ENCODE measurements at regions not wholly inside any gene's neighbourhood (a gene's known extent, or its start where the extent isn't known, plus 50 kb on each side); places are given as distances from the start of the nearest gene placed in this dataset.
"Not testable (repeated sequence)": the region's sequence is repeated elsewhere in the genome, so short reads cannot be mapped to it uniquely, and the experiment has no call there.

DNA sequence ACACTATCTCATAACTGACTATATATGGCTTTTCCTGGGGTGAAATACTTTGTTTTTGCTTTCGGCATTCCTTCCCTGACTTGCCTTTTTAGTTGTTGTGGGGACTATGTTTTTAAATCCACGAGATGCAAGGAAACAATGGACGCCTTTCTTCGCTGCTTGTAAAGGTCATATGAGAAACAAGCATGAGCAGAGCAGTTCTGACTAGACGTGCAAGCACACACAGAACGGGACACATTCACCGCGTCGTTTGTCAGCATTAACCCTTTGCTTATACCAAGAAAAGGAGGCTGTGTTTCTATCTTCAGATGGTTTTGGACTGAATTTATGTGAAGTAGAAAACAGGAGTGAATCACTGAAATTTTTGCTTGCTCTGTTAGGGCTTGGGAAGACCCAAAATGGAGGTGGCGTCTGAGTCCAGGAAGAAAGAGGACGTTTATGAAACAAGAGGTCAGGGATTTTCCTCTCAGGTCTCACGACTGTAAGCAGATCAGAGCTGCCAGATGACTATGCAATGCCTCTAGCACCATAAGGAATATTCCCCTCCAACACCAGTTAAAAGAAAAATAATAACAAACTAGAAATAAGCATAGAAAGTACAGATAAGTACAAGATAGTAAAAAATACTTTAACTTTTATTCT lies 358.9 kb downstream of the DLEU7 start:
- Histone ChIP-seq H3K9me3 (no peaks in the 10 kb centered on the region), H3K4me1 (no peaks in the 10 kb centered on the region), H3K36me3 (no peaks in the 10 kb centered on the region), H3K4me3 (no peak overlapping the region), H3K27ac (no peak overlapping the region), H3K27me3 (no peaks in the 10 kb centered on the region)
- no peak for ATAC-seq
- DNase-seq = no peak
- WGBS (ENCODE audit: insufficient coverage, low coverage, low lambda C conversion rate, missing lambda C conversion rate) = 58% methylated on average over 12 of the region's 12 CpGs
- intact Hi-C loops (cut with DNase I) = no loop called here
- TF ChIP-seq POLR2A (IDR thresholded peaks at IDR 0.05) (no peak), CTCF (IDR thresholded peaks at IDR 0.05) (no peak)

DNA sequence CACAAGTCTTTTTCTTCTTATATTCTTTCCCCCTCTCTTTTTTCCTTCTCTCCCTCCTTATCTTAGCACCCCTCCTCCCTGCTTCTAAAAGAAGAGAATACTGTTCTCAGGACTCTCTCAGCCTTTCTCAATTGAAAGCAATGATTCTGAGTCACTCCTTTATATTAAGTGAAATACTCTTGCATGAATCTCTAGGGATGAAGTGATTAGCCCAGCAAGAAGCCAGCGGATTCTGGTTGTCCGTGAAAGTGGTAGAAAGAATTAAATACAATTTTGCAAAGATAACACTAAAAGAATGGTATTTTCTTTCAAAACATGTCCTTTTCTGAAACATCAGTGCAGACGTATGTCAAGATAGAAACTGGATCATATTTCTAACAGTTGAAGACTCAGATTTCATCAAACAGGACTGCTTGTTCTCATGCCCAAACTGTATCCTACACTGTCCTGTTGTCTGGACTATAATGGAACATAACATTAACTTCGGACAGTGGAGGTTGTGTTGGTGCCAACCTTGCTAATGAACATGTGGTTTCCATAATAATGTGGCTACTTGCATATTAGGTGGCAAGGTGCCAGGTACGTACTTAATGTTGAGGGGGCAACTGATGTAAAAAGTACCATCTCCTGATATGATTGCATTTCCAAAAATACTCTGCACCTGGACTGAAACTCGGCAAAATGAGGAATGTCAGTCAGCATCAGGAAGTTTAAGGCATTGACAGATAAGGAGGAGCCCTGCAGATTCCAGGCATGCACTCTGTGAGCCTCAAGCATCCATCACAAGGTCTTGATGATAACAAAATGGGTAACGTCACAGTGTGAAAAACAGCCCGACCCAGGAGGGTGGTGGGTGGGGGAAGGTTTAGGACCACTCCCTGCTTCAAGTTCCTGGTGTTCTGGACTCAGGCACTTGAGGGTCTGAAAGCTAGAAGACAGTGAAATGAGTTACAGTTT lies 357.2 kb downstream of the DLEU7 start:
- intact Hi-C loops (cut with DNase I) = no loop called here
- H3K36me3 ChIP-seq = no peaks in the 10 kb centered on the region
- H3K27ac ChIP-seq = no peak overlapping the region
- TF ChIP-seq POLR2A (IDR thresholded peaks at IDR 0.05) (no peak), CTCF (IDR thresholded peaks at IDR 0.05) (no peak)
- DNase-seq (no peak), ATAC-seq (no peak)
- H3K4me1 ChIP-seq = no peaks in the 10 kb centered on the region
- H3K4me3 ChIP-seq = no peak overlapping the region
- 55% methylated on average over 8 of the region's 8 CpGs for WGBS (ENCODE audit: insufficient coverage, low coverage, low lambda C conversion rate, missing lambda C conversion rate)
- no peaks in the 10 kb centered on the region for H3K27me3 ChIP-seq
- no peaks in the 10 kb centered on the region for H3K9me3 ChIP-seq

- H3K9me3 ChIP-seq = no peaks in the 10 kb centered on the region
- WGBS (ENCODE audit: insufficient coverage, low coverage, low lambda C conversion rate, missing lambda C conversion rate) = 71% methylated on average over 3 of the region's 3 CpGs
- no peak for DNase-seq
- TF ChIP-seq POLR2A (IDR thresholded peaks at IDR 0.05) (no peak), CTCF (IDR thresholded peaks at IDR 0.05) (no peak)
- H3K27me3 ChIP-seq = no peaks in the 10 kb centered on the region
- no peak overlapping the region for H3K27ac ChIP-seq
- no peak overlapping the region for H3K4me3 ChIP-seq
- H3K4me1 ChIP-seq = no peaks in the 10 kb centered on the region
- no peaks in the 10 kb centered on the region for H3K36me3 ChIP-seq
- intact Hi-C loops (cut with DNase I) = no loop called here
- ATAC-seq = no peak
Observed at GRCh38 chr13:50493683-50494082, 349.8 kb downstream of the DLEU7 start.

DNA sequence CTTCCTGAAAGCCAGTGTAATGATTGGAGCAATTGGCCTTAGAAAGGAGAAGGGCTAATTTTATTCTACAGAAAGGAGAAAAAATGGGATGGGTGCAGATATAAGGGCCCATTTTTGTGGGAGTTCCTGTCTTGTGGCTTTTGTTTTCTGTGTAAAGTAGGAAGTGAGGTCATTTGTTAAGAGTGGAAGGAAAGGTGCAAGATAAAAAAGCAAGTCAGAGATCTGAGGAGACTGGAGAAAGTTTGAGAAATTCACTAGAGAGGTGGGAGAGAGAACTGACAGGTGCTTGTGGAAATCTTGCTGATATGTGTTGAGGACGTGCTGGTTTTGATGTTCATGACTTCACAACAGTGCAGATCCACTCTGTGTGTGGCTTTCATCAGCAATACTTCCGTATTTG lies 349.4 kb downstream of the DLEU7 start:
- Histone ChIP-seq H3K4me1 (no peaks in the 10 kb centered on the region), H3K36me3 (no peaks in the 10 kb centered on the region), H3K4me3 (no peak overlapping the region), H3K9me3 (no peaks in the 10 kb centered on the region), H3K27me3 (no peaks in the 10 kb centered on the region), H3K27ac (no peak overlapping the region)
- TF ChIP-seq CTCF (IDR thresholded peaks at IDR 0.05) = no peak
- TF ChIP-seq POLR2A (IDR thresholded peaks at IDR 0.05) = no peak
- ATAC-seq (no peak), DNase-seq (no peak)
- 60% methylated on average over 2 of the region's 2 CpGs for WGBS (ENCODE audit: insufficient coverage, low coverage, low lambda C conversion rate, missing lambda C conversion rate)
- intact Hi-C loops (cut with DNase I) = no loop called here

- ATAC-seq; H3K36me3 ChIP-seq; intact Hi-C loops (cut with DNase I); H3K4me3 ChIP-seq; H3K27ac ChIP-seq; H3K27me3 ChIP-seq; H3K4me1 ChIP-seq; H3K9me3 ChIP-seq; DNase-seq: not testable (repeated sequence)
- WGBS (ENCODE audit: insufficient coverage, low coverage, low lambda C conversion rate, missing lambda C conversion rate) = no CpG with 5 or more reads among the region's 1 CpG
Observed at GRCh38 chr13:50503212-50503611, 340.3 kb downstream of the DLEU7 start.
